ENCODE measurements at regions not wholly inside any gene's neighbourhood (a gene's known extent, or its start where the extent isn't known, plus 50 kb on each side); places are given as distances from the start of the nearest gene placed in this dataset.
A peak's percentile ranks its signal among the peaks of the same experiment; 100 is the strongest.

DNA sequence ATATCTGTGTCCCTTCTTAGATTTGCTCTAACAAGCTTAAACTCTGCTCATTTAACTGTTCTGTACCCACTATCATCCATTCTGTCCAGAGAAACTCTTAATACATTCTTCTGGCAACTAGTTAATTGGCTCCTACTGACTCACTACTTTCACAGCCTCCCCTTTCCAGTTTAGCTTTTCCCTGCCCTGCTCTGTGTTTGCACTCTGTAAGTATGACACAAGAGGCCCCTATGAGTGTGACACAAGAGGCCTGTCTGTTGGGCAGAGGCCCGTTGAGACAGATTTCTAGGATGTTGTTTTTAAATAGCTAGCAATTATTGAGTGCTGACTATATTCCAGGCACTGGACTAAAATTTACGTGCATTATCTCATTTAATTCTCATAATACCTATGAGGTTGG lies 246.0 kb upstream of the DAAM1 start:
- peak; percentile 33 for DNase-seq (ENCODE audit: low read depth)
- TF ChIP-seq, protein P1, sequence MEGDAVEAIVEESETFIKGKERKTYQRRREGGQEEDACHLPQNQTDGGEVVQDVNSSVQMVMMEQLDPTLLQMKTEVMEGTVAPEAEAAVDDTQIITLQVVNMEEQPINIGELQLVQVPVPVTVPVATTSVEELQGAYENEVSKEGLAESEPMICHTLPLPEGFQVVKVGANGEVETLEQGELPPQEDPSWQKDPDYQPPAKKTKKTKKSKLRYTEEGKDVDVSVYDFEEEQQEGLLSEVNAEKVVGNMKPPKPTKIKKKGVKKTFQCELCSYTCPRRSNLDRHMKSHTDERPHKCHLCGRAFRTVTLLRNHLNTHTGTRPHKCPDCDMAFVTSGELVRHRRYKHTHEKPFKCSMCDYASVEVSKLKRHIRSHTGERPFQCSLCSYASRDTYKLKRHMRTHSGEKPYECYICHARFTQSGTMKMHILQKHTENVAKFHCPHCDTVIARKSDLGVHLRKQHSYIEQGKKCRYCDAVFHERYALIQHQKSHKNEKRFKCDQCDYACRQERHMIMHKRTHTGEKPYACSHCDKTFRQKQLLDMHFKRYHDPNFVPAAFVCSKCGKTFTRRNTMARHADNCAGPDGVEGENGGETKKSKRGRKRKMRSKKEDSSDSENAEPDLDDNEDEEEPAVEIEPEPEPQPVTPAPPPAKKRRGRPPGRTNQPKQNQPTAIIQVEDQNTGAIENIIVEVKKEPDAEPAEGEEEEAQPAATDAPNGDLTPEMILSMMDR (conservative IDR thresholded peaks at IDR 0.05; ENCODE audit: low read depth, low read length) = no peak
- no peak overlapping the region for H3K4me3 ChIP-seq (ENCODE audit: low read length)

DNA sequence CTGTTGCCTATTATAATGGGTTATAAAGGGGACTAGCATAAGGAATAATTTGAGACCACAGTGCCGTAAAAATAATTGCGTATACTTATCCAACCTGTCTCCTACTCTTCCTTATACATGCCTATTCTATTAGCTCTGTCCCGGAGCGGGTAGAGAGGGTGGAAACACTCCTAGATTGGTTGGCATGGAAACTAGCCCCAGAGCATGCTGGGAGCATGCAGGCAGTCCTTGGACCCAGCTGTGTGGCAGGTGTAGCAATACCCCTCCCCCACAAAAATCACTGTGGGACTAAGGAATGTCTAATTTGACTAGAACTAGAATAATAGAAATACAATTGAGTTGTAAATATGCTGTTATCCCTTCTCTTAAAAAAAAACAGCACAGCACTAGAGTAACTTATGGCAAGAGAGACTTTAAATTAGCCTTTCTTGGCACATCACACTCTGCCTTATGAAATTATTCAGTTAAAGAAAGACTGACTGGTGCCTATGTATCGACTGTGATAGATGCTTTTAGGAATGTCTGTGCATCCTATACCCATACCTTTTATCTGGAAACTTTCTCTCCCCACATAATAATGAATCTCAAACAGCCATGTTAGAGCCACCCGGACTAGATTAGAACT lies 244.0 kb upstream of the DAAM1 start:
- TF ChIP-seq, protein P1 (conservative IDR thresholded peaks at IDR 0.05; ENCODE audit: low read depth, low read length) = no peak
- H3K4me3 ChIP-seq (ENCODE audit: low read length) = no peak overlapping the region
- no peak for DNase-seq (ENCODE audit: low read depth)

DNA sequence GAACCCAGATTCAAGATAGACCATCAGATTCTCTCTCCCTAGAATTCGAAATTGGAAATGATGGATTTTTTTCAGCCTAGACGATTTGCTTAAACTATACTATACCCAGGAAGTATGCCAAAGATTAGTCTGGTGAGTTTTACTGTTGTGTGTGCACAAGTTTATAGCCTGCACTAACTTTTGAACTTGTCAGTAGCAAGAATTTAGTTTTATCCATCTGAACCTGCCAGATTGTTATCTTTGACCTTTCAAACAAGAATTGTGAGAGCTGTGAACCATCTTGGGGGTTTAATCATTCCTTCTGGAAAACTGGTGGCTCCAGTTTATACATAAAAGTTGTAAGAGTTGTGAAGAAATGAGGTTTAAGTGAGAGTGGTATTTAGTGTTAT lies 243.5 kb upstream of the DAAM1 start:
- DNase-seq (ENCODE audit: low read depth) = no peak
- no peak overlapping the region for H3K4me3 ChIP-seq (ENCODE audit: low read length)
- TF ChIP-seq, protein P1 (conservative IDR thresholded peaks at IDR 0.05; ENCODE audit: low read depth, low read length) = no peak

DNA sequence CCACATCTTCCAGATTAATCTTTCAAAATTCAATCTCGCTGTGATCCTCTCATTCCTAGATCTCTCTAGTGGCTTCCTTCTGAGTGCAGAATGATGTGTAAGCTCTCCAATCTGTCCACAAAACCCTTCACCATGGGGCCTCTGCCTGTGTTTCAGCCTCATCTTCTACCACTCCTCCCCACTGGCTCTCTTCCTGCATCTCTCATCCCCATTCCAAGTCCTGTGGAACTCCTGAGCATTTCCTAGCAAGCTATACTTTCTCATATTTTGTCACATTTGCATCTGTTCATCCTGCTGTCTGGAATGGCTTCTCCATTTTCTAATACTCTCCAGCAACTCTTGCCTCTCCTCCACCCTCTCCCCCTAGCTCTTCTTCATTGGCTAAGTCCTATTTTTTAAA lies 242.0 kb upstream of the DAAM1 start:
- TF ChIP-seq, protein P1 (conservative IDR thresholded peaks at IDR 0.05; ENCODE audit: low read depth, low read length) = no peak
- DNase-seq (ENCODE audit: low read depth) = no peak
- no peak overlapping the region for H3K4me3 ChIP-seq (ENCODE audit: low read length)

DNA sequence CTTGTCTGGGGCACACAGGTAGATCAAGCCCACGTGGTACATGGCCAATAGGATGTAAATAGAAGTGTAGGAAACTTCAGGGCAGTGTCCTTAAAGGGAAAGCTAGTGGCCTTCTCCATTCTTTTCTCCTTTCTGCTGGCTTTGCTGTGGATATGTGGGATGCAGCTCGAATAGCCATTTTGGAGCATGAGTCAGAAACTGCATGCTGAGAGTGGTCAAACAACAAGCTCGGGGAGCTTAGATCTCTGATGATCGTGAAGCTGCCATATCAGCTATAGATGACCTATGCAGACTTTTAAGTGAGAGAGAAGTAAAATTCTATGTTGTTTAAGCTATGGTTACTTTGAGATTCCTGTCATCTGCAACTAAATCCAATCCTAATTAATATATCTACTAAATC lies 241.3 kb upstream of the DAAM1 start:
- TF ChIP-seq, protein P1 (conservative IDR thresholded peaks at IDR 0.05; ENCODE audit: low read depth, low read length) = no peak
- DNase-seq (ENCODE audit: low read depth) = no peak

DNA sequence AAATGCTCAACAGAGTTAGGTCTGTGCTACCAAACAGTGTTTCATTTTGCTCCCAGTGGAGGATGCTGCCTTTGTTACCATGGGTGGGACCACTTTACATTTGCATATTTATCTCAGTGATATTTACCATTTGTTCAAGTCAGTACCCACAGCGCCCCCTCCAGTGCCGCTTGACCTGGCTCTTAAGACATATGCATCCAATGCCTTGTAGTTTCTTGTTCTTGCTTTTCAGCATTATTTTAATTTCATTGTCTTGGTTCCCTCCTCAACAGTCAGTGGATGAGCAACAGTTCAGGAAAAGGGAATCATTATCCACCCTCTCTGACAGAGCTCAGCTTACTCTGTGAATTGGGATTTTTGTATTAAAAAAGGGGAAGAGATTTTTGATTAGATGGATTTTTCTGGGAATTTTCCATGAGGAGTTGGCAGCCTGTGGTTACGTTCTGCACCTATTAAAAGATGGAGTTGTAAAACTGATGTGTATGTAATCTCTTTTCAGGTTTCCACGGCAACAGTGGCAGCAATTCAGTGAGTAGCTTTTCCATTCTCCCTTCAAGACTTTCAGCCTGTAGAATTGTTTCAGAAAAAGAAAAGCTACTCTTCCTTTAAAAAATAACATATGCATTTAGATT lies 240.5 kb upstream of the DAAM1 start:
- TF ChIP-seq, protein P1 (conservative IDR thresholded peaks at IDR 0.05; ENCODE audit: low read depth, low read length) = peak; percentile 30
- DNase-seq (ENCODE audit: low read depth) = no peak
- H3K4me3 ChIP-seq (ENCODE audit: low read length) = no peak overlapping the region

More for the DNA sequence above, 241.3 kb upstream of the DAAM1 start:
- H3K4me3 ChIP-seq (ENCODE audit: low read length) = no peak overlapping the region

DNA sequence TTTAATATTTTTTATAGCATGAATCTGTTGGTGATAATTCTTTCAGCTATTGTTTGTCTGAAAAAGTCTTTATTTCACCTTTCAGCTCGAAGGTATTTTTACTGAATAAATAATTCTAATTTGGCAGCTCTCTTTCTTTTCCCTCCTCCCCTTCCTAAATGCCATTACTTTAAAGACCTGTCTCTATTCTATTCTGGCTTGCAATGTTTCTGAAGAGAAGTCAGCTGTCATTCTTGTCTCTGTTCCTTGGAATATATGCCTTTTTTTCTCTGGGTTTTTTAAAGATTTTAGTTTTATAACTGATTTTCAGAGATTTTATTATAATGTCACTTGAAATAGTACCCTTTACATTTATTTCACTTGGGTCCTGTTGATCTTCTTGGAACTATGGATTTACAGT lies 237.9 kb upstream of the DAAM1 start:
- H3K4me3 ChIP-seq (ENCODE audit: low read length) = no peak overlapping the region
- DNase-seq (ENCODE audit: low read depth) = no peak
- TF ChIP-seq, protein P1 (conservative IDR thresholded peaks at IDR 0.05; ENCODE audit: low read depth, low read length) = no peak

All from retinal pigment epithelial cell (primary cell).